RPMI8226 (cell line): ENCODE measurements at regions not wholly inside any gene's neighbourhood (a gene's known extent, or its start where the extent isn't known, plus 50 kb on each side); places are given as distances from the start of the nearest gene placed in this dataset.
A peak's percentile ranks its signal among the peaks of the same experiment; 100 is the strongest.

Source experiments
- DNase-seq: peaks from one replicate; pipeline ENCODE4 v3.0.0-alpha.2; 2015

DNA sequence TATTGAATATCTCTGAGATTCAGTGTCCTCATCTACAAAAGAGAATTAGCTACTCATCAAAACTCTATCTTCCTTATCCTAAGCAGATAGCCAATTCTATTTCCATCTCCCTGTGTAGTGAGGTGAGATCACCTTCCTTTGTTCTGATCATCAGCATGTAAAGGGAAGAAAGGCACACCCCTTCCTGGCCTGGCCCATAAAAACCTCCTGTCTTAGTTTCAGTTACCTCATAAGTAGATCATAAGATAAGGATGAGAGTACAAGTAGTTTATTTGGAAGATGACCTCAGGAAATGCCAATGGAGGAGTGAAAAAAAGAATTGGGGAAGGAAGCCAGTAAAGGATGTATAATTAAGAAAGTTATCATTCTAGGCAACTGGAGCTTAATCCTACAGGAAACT lies 114.5 kb upstream of the GADL1 start:
- no peak for DNase-seq

DNA sequence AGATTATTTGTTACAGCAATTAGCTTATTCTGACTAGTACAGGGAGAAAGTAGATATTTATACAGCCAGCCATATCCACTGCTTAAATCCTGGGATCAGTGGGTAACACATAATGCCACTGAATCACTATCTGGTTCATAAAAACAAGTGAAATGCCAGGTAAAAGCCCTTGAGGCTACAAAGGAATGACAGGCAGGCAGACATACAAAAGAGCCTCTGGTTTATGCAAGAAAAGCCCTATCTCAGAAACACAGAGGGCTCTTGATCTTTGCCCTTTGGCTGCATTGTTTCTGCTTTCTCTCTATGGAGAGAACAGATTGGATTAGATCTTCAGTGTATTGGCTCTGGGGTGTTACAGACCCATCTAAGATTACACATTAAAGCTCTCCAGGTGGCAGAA lies 115.4 kb upstream of the GADL1 start:
- DNase-seq, result no peak

DNA sequence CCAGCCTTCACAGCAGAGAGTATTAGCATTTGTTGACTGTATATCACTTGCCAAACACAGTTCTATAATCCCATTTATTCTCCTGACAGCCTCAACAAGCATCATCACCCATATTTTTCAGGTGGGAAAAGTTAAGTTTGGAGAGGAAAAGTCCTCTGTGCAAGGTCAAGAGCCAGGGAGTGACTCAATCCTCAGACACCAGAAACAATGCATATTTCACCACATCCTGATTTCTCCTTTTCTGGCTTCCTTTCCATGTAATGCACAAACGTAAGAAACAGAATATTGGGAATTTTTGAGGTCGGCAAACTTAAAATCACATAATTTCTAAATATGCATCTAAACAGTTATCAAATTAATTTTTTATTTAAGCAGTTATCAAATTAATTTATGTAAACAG lies 116.0 kb upstream of the GADL1 start:
- DNase-seq, result no peak

DNA sequence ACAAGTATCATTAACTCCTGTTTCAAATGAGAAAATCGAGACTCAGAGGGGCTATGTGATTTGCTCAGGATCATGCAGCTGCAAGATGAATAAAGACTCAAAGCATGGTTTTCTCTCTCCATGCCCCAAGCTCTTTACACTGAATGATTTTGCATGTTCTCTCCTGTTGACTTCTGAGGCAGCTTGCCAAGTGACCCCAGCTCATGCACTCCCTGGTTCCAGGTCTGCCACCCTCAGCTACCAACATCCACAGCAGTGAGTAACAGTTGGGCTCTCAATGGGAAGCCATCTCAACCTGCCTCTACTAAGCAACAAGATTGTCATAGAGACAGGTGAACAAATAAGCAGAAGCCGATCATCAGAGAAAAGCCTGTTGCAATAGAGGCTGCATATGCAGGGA lies 116.9 kb upstream of the GADL1 start:
- no peak for DNase-seq

DNA sequence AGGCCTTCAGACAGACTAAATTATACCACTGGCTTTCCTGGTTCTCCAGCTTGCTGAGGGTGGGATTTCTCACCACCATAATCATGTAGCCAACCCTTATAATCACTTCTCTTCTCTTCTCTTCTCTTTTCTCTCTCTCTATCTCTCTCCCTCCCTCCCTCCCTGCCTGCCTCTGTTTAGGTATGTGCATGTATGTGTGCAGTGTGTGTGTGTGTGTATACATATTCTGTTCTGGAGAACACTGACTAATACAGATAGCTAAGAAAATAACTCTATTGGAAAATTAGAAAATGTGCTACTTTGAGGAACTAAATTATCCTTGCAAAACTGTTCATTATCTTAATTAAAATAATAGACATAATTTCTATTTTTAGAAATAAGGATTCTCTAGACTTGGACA lies 118.6 kb upstream of the GADL1 start:
- DNase-seq, result no peak

DNA sequence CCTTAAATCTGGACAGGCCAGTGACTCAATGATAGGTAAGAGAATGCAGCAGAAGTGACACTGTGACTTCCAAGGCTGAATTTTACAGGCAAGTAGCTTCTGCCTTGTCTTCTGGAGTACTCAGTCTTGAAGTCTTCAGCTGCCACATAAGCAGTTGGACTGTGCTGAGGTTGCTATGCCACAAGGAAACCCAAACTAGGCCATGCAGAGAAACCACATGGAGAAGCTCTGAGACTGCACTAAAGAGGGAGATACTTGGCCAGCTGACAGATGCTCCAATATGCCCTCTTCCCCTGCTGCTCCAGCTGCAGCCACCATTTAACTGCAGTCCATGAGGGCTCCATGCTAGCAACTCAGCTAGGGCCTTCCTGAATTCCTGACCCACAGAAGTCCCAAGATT lies 119.4 kb upstream of the GADL1 start:
- no peak for DNase-seq

DNA sequence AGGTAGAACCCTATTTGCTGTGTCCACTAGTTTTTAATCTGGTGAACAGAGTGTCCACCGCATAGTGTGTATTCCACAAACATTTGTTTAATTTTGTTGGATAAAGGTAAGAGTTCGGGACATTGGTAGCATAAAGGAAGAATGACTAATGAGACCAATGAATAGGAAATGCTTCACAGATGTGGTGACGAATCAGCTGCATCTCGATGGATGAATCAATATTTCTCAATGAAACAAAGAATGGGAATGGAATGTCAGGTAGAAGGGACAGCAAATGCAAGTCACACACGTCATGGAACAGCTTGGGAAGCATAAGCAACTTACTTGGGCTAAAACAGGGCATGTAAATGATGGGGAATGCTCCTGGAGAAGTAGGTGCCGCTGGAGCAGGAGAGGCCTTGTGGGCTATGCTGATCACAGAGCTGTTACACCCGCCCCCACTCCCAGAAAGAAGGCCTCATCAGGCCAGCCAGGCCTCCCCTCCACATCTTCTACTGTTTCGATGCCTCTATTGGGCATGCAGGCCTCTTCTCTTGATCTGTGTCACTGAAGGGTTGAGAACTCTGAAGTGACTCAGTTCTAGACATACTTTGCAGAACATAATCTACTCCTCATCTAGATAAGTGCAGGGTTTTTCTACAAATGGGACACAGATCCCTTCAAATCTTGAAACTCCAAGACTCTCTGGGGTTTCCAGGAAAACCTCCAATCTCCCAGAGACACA lies 120.0 kb upstream of the GADL1 start:
- DNase-seq, result no peak

DNA sequence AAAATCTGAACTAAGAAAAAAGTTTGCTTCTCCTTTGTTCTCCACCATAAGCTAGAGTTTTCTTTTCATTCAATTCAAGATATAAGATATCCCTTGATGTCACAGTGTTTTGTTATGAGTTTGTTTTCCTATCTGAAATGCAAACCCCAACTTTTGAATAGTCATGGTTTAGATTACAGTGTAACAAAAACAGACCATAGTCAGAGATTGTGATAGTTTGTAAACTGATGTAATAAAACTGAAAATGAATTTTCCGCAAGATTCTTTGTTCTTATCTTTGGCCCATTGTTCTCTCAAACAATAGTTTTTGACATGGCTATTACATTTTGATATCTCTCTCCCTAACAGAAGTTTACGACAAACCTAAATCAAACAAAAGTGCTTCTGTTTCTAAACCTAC lies 121.7 kb upstream of the GADL1 start:
- DNase-seq, result no peak

DNA sequence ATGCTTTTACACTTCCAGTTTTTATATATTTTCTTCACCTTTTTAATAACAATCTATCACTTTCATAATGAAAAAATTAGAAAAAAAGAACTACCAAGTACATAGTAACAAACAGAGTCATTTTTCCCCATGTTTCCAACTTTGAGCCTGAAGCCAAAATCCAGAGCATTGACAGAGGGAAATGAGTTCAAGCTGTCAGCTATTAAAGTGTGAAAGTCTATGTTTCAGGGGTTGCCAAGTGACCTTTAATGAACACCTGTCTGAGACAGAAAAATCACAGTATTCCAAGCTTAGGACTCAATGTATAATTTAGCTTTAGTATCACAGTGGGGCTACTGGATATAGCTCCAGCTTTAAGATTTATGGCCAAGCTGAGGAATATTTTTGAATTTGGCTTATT lies 128.3 kb upstream of the GADL1 start:
- no peak for DNase-seq

DNA sequence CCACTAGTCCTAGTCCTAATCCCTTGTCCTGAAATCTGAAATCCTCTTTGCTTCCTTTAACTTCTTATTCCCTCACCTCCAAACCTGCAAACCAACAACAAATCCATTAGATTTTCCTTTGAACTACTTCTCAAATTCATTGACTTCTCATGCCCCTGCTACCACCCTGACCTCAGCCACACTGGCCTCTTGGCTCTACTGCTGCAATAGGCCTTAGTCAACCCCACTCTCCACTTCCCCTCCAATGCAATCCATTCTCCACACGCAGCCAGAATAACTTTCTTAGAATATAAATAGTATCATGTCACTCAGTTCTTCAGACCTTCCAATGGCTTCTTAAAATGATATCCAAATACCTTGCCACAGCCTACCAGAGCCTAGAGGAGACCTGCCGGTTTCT lies 131.1 kb upstream of the GADL1 start:
- no peak for DNase-seq

DNA sequence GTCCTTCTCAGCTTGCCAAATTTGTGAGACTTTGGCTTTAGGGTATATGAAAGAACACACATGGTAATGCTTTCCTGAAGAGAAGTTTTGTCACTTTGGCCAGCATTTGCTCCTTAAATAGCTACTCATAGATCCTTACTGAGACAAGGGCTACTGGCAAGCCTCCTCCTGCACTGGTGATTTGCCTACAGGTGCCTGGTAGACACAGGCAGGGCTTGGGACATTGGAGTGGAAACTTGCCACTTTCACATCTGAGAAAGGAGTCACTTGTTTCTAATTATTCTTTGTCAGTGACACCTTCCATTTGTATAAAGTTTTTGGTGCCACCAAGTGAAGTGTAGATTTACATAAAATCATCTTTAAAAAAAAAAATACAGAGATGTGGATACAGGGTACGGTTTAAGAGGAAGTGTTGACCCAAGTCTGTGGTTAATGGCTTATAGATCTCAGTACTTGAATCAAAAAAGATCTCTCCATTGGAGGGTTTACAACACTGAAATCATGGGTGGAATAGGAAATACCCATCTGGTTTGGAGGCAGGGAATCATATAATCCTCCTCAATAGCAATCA lies 132.8 kb upstream of the GADL1 start:
- DNase-seq, result no peak

DNA sequence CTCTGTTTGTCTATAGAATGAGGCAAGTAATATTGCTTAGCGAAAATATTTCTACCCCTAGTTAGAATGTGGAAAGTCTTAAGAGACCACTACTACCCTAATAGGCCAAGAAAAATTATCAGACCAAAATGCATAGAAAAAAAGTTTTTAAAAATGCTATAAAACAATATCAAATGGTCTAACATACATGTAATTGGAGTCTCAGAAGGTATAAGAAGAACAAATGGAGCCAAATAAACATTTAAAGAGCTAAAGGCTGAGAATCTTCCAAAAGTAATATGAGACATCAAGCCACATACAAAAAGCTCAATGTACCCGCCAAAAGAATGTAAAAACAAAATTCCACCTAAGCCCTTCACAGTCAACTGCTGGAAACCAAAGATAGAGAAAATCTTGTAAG lies 133.5 kb upstream of the GADL1 start:
- DNase-seq, result no peak

DNA sequence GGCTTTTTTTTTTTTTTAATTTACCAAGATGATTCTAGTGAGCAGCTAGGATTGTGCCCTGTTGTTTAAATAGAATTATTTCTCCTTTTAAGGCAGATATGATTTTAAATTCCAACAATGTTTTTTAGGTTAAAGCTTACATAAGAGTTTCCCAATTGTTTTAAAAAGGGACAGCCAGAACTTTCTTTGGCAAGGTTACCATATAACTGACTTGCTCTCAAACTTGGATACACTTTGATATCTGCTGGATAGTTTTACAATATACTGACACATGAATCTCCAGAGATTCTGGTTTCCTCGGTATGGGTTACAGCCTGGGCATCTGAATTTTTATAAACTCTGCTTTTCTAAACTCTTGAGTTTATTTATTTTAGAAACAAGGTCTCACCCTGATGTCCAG lies 134.3 kb upstream of the GADL1 start:
- no peak for DNase-seq

DNA sequence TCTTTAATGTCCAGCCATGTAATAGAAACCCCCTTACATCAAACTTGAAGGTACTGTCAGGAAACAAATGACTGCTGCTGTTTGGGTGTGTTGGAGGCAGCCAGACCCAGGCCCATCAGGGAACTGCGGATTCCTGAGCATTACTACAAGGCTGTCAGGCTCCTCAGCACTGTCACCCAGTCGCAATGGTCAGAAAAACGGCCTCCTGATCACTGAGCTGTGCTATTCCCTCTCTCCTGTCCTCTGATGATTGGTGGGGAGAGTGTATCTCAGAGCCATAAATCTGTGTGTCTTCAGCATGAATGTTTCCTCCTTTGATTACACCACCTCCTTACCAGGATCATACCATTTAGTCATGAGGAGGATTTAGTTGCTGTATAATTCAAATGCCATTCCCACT lies 135.2 kb upstream of the GADL1 start:
- DNase-seq, result no peak

DNA sequence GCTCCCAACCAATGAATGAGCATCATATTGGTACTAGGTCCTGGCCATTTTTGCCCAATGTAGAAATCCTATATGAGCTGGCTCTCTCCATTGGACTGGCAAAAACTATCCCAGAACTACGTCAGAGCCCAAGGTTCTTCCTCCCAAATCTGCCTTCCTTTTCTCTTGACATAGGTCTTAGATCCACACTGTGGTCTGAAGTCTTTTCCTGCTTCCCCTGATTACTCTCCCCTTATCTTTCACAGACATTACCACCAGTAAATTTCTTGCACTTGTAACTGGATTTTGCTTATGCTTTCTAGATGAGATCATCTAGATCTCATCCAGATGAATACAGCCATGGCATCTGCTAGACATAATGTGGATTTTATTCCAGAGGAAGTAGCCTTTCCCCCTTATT lies 141.2 kb upstream of the GADL1 start:
- no peak for DNase-seq

DNA sequence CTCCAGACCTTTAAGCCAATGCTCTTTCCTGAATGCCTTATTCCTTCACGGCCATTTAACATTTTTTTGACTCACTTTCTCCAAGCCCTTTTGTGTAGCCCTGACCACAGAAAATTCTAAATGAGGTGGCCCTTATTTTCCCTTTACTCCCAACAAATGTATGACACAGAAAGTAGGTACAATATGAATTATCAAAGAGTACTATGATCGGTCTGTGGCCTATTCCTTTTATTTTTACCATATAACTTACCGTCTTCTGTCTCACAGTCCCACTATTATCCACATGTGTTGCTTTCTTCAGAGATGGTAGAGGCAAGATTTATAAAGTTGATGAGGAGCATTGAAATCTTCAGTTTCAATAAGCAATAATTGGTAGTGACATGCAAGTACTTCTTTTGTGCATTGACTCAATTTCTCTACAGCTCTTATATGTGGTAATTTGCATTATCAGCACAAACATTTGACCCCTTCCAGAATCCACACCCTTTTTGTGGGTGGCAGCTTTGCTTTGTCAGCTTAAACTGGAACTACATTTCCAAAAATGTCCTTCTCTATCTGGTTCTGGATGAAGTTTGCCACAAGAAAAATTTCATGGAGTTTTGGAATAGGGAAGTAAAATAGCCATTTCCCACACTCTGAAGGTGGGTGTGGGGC lies 143.8 kb upstream of the GADL1 start:
- DNase-seq, result no peak

DNA sequence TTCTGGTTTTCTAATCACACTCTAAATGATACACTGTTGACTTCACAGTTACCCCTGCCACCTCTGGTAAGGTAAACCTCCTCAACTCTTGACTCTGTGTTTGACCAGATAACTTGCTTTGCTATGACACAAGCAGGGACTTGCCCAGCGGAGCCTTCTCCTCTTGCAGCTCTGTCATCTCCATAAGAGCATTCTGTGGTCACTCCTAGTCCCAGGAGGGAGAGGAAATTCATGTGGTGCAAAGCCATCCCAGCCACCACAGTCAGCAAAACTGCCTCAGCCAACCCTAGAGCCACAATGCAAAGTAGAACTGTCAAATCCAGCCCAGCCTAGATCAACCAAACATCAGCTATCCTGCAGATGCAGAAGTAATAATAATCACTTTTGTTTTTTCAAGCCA lies 144.7 kb upstream of the GADL1 start:
- no peak for DNase-seq

DNA sequence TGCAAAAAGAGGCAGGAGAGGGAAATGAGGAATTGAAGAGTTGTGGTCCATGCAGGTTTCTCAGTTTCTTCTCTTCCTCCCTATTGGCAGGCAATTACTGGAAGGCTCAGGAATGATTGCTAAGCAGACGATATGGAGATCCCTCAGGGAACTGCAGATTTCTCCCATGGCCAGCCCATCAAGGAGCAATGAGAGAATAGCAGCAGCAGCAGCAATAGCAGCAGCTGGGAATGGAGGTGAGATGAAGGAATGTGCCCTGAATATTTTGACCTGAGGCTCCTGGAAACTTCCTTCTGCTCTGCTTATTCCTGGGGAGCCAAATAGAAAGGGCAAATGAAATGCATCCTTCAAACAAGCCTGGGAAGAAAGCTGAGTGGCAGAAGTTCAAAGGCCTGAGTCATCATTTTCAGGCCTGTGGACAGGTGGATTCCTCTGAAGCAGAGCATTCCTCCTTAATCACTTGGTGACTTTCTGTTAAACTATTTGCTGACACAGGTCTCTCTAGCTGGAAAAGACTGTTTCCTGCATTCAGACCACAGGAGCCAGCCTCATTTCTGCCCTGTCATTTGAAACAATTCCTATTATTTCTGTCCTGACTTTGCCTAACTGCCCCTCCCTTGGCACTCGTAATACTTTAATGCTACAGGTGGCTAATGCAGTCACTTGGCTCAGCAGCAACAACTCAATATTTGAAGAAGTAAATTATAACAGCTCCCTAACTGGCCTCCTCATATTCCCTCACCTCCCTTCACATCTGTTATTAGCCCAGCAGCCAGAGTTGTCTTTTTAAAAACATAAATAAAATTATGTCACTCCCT lies 146.9 kb upstream of the GADL1 start:
- peak; percentile 81 for DNase-seq

DNA sequence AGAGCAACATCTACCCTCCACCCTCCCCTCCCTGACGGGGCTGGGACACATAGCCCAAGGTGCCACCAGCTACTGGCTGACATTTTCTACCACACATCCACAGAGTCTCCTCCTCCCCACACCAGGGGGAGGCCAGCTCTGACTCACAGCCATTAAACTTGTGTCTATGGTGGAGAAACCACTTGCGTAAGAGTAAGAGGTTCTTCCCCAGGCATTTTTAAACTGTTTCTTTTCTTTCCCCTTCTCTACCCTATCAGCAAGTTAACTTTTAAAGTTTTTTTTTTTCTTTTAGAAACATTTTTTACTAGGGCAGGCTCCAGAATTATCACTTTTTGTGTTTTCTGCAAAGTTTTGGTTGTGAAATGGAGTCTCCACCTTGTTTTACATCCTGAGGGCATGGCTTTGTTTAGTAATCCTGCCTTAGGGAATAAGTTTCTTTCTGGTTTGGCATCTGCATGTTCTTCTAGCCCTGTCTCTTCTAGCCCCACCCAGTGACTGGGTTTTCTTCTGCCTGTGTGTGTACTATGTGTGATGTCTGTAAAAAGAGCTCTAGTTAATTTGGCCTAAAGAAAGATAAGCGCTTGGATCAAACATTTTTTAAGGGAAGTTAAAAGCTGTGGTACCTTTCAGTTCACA lies 148.8 kb upstream of the GADL1 start:
- DNase-seq, result no peak

DNA sequence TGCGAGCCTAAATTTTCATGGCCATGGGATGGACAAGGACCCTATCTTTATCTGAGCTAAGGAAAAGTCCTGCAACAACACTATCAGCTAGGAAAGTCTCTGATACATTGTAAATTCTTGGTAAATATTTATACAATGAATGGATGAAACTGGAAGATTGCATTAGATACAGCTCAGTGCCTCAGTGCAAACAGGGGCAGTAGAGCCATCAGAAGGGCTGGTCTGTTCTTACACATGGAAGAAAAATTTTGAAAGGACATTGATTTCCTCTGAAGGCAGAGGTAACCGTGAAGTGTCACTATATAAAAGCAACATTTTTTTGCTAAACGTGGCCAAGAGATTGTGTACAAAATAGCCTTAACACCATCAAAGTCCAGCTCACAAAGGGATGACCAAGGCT lies 153.2 kb upstream of the GADL1 start:
- DNase-seq, result no peak

DNA sequence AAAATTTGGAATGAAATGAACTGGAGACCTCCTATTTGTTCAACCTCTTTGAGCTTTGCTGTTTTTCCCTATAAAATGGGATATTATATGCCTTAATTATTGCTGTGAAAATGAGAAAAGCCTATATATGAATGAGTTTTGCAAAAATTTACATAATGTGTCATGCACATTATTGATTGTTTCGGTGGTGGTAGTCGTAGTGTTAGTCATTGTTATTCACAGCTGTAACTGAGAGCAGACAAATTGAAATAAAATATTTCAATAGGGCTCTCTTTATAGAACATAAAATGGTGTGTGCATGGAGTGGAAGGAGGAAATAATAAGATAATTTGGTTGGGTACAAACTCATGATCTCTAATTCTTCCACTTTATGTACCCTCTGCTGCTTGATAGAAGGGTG lies 153.7 kb upstream of the GADL1 start:
- no peak for DNase-seq

DNA sequence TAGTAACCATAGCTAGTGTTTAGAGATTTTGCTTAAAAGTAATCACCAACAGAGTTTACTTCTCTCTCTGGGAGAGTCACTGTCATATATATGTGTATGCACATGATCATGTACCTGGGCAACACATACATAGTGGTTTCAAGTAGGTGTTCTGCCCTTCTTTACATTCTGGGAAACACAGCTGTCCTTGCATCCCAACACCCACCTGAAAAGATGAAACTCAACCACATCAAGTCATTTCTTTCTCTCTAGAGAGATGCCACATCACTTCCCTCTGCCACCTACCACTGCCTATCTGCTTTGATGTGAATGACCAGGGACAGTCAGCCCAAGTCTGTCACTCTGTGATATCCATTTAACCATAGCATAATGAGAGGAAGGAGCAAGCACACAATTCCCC lies 155.8 kb upstream of the GADL1 start:
- no peak for DNase-seq

DNA sequence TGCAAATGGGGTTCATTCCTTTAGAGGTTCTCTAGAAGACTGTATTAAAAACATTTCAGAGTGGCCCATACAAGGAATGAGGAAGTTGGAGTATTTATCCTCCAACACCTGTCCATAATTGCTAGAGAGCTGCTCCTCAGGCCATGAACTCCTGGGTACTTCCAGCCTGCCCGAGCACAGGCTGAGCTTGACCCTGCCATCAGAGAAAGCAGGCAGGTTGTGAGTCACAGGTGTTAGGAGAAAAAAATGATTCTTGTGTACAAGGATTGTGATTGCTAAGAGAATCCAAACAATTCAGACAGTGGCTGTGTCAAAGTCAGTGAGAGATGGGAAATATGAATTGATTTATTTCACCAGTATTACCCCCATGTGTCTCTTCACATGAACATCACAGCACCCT lies 156.8 kb upstream of the GADL1 start:
- peak; percentile 26 for DNase-seq
